IMR-90 (cell line): ENCODE measurements at regions not wholly inside any gene's neighbourhood (a gene's known extent, or its start where the extent isn't known, plus 50 kb on each side); places are given as distances from the start of the nearest gene placed in this dataset.

Experiments
- ATAC-seq: fragments of 200-7000 bp; cut with Tn5 transposase; 2 replicates; pipeline ENCODE4 v1.9.1; 2020; ENCODE audit warnings: low read depth, mild to moderate bottlenecking, moderate library complexity
- BruUV-seq: library from RNA; stranded (reverse); fragments of 400-500 nt; replicated peaks from 2 replicates; lab custom pipeline; 2021; lab: Mats Ljungman, UMichigan
- CTCF ChIA-PET: fragments of 300-600 bp; formaldehyde crosslinking; extraction: SDS; loops from one replicate; lab custom pipeline; 2021; ENCODE audit warnings: antibody characterized with exemption; lab: Yijun Ruan, JAX
- POLR2A ChIA-PET: fragments of 300-600 bp; sonication (Branson Sonifier 250); formaldehyde crosslinking; loops from one replicate; lab custom pipeline; 2022; ENCODE audit warnings: antibody characterized with exemption; ENCODE audit not compliant: unreplicated experiment; lab: Charles Lee
- DNase-seq: peaks from one replicate; pipeline ENCODE4 v3.0.0; 2013
- H2AFZ ChIP-seq: replicated peaks from 2 replicates; pipeline ENCODE3; 2013; ENCODE audit warnings: low read length, mild to moderate bottlenecking; ENCODE audit not compliant: poor library complexity
- H2AK5ac ChIP-seq: 2 replicates; pipeline ENCODE4 v1.6.1; 2013; ENCODE audit warnings: low read depth, low read length, inconsistent platforms
- H2AK9ac ChIP-seq: replicated peaks from 2 replicates; pipeline ENCODE3; 2013; ENCODE audit warnings: mild to moderate bottlenecking, low read depth, low read length, moderate library complexity; ENCODE audit not compliant: poor library complexity
- H2BK120ac ChIP-seq: 2 replicates; pipeline ENCODE4 v1.6.1; 2013; ENCODE audit warnings: low read depth, low read length, inconsistent platforms
- H2BK15ac ChIP-seq: 3 replicates; pipeline ENCODE4 v1.6.1; 2013; ENCODE audit warnings: low read depth, low read length, inconsistent platforms
- H2BK20ac ChIP-seq: 2 replicates; pipeline ENCODE4 v1.6.1; 2013; ENCODE audit warnings: low read depth, mild to moderate bottlenecking, inconsistent platforms, low read length, moderate library complexity
- H2BK5ac ChIP-seq: 2 replicates; pipeline ENCODE4 v1.6.1; 2013; ENCODE audit warnings: mild to moderate bottlenecking, low read depth, low read length, inconsistent platforms; ENCODE audit not compliant: poor library complexity, severe bottlenecking
- H3K14ac ChIP-seq: replicated peaks from 2 replicates; pipeline ENCODE4 v1.6.1; 2013; ENCODE audit warnings: low read depth, low read length, inconsistent platforms
- H3K18ac ChIP-seq: 2 replicates; pipeline ENCODE4 v1.6.1; 2013; ENCODE audit warnings: low read depth, low read length, control low read depth
- H3K23ac ChIP-seq: 2 replicates; pipeline ENCODE4 v1.6.1; 2013; ENCODE audit warnings: low read depth, low read length, inconsistent platforms
- H3K27ac ChIP-seq: 2 replicates; pipeline ENCODE4 v1.5.1; 2013; ENCODE audit warnings: mild to moderate bottlenecking, control low read depth, low read length; ENCODE audit not compliant: insufficient read depth
- H3K27me3 ChIP-seq: 2 replicates; pipeline ENCODE4 v1.6.1; 2013; ENCODE audit warnings: low read length; ENCODE audit not compliant: control insufficient read depth, insufficient read depth
- H3K36me3 ChIP-seq: 2 replicates; pipeline ENCODE4 v1.6.1; 2013; ENCODE audit warnings: low read length, mixed read lengths; ENCODE audit not compliant: control insufficient read depth, insufficient read depth
- H3K4ac ChIP-seq: 2 replicates; pipeline ENCODE4 v1.6.1; 2013; ENCODE audit warnings: low read depth, low read length, inconsistent platforms
- H3K4me1 ChIP-seq: 2 replicates; pipeline ENCODE4 v1.6.1; 2013; ENCODE audit warnings: low read length, mixed read lengths; ENCODE audit not compliant: control insufficient read depth, insufficient read depth
- H3K4me2 ChIP-seq: 2 replicates; pipeline ENCODE4 v1.6.1; 2013; ENCODE audit warnings: low read depth, mild to moderate bottlenecking, control low read depth, low read length, moderate library complexity
- H3K4me3 ChIP-seq: 2 replicates; pipeline ENCODE4 v1.5.1; 2013; ENCODE audit warnings: low read depth, mild to moderate bottlenecking, control low read depth, low read length, moderate library complexity; ENCODE audit not compliant: insufficient read depth
- H3K56ac ChIP-seq: 2 replicates; pipeline ENCODE4 v1.6.1; 2013; ENCODE audit warnings: low read length, inconsistent platforms; ENCODE audit not compliant: insufficient read depth; ENCODE audit errors: extremely low read depth
- H3K79me1 ChIP-seq, 2 experiments: 2 replicates each; pipeline ENCODE4 v1.6.1; 2013; ENCODE audit warnings: low read length in 2 of 2, inconsistent platforms in 1 of 2, low read depth in 1 of 2
- H3K9ac ChIP-seq: 2 replicates; pipeline ENCODE4 v1.6.1; 2013; ENCODE audit warnings: low read depth, low read length, control low read depth
- H3K9me1 ChIP-seq: 2 replicates; pipeline ENCODE4 v1.6.1; 2013; ENCODE audit warnings: low read length, inconsistent platforms; ENCODE audit not compliant: insufficient read depth
- H3K9me3 ChIP-seq: 2 replicates; pipeline ENCODE4 v1.6.1; 2013; ENCODE audit warnings: low read length; ENCODE audit not compliant: control insufficient read depth, insufficient read depth
- H4K20me1 ChIP-seq: 2 replicates; pipeline ENCODE4 v1.6.1; 2013; ENCODE audit warnings: low read length, inconsistent platforms; ENCODE audit not compliant: insufficient read depth
- H4K5ac ChIP-seq: 2 replicates; pipeline ENCODE4 v1.6.1; 2013; ENCODE audit warnings: mild to moderate bottlenecking, low read depth, low read length, control low read depth
- H4K8ac ChIP-seq, 2 experiments: 2 replicates each; pipeline ENCODE4 v1.6.1; 2013; ENCODE audit warnings: low read depth in 2 of 2, low read length in 2 of 2, control low read depth in 1 of 2, inconsistent platforms in 1 of 2
- H4K91ac ChIP-seq: 2 replicates; pipeline ENCODE4 v1.6.1; 2013; ENCODE audit warnings: low read depth, low read length, inconsistent platforms; ENCODE audit not compliant: insufficient read depth
- BHLHE40 ChIP-seq: fragments of 150-350 bp; IDR thresholded peaks from 2 replicates; pipeline ENCODE4 v1.6.1; 2016; ENCODE audit warnings: mild to moderate bottlenecking, low read depth, low read length
- CHD1 ChIP-seq: IDR thresholded peaks from 2 replicates; pipeline ENCODE4 v1.6.1; 2012; ENCODE audit warnings: low read depth, low read length, improper control_type of control experiment
- ELK1 ChIP-seq: fragments of 150-350 bp; IDR thresholded peaks from 2 replicates; pipeline ENCODE4 v1.6.1; 2016; ENCODE audit warnings: low read depth, mild to moderate bottlenecking, low read length, moderate library complexity, borderline replicate concordance
- FOS ChIP-seq: fragments of 150-350 bp; IDR thresholded peaks from 2 replicates; pipeline ENCODE4 v1.6.1; 2016; ENCODE audit warnings: low read depth, low read length
- MAFK ChIP-seq: IDR thresholded peaks from 2 replicates; pipeline ENCODE4 v1.6.1; 2012; ENCODE audit warnings: low read depth, low read length, improper control_type of control experiment
- MAZ ChIP-seq: IDR thresholded peaks from 2 replicates; pipeline ENCODE4 v1.6.1; 2012; ENCODE audit warnings: low read depth, mild to moderate bottlenecking, low read length, improper control_type of control experiment, moderate library complexity, borderline replicate concordance
- MXI1 ChIP-seq: IDR thresholded peaks from 2 replicates; pipeline ENCODE4 v1.6.1; 2012; ENCODE audit warnings: low read depth, mild to moderate bottlenecking, low read length, moderate library complexity, borderline replicate concordance
- NFE2L2 ChIP-seq: fragments of 150-350 bp; IDR thresholded peaks from 2 replicates; pipeline ENCODE4 v1.6.1; 2016; ENCODE audit warnings: low read depth, mild to moderate bottlenecking, low read length
- POLR2A ChIP-seq: IDR thresholded peaks from 2 replicates; pipeline ENCODE4 v1.6.1; 2012; ENCODE audit warnings: mild to moderate bottlenecking, low read depth, low read length
- RAD21 ChIP-seq: IDR thresholded peaks from 2 replicates; pipeline ENCODE4 v1.6.1; 2012; ENCODE audit warnings: low read length, improper control_type of control experiment
- RFX5 ChIP-seq: IDR thresholded peaks from 2 replicates; pipeline ENCODE4 v1.8.0; 2012; ENCODE audit warnings: low read depth, mild to moderate bottlenecking, low read length, moderate library complexity
- SMC3 ChIP-seq: fragments of 150-350 bp; IDR thresholded peaks from 2 replicates; pipeline ENCODE4 v1.6.1; 2016; ENCODE audit warnings: low read depth, mild to moderate bottlenecking, antibody characterized with exemption, low read length, moderate library complexity
- WGBS, 2 experiments: methylation state at CpG; one replicate each; pipeline versions ENCODE4 v1.1.5 to v1.1.7; 2013; ENCODE audit warnings: missing lambda C conversion rate in 2 of 2; ENCODE audit not compliant: insufficient read length in 1 of 2; ENCODE audit errors: extremely low coverage in 2 of 2; 5-methylcytosine and 5-hydroxymethylcytosine counted together
- dilution Hi-C: fragments of 300-500 bp; cut with HindIII; formaldehyde crosslinking; loops from one replicate; pipeline ENCODE4 v1.14.3; 2018; ENCODE audit warnings: low sequenced_read_pairs; ENCODE audit not compliant: unreplicated experiment
- in situ Hi-C: fragments of 300-500 bp; cut with MboI; formaldehyde crosslinking; loops from 3 replicates; pipeline ENCODE4 v1.14.3; 2019; ENCODE audit warnings: low sequenced_read_pairs, inconsistent platforms, mixed read lengths
- intact Hi-C: fragments of 100-400 bp; cut with micrococcal nuclease; formaldehyde crosslinking; loops from 2 replicates; pipeline ENCODE4 v1.10.0; 2022

- Histone ChIP-seq H2BK5ac (no peak overlapping the region), H4K5ac (no peak overlapping the region), H4K91ac (no peak overlapping the region), H3K9ac (no peak overlapping the region), H2BK20ac (no peak overlapping the region), H2AK9ac (no peak overlapping the region), H3K23ac (no peak overlapping the region), H3K27ac (no peak overlapping the region), H2AK5ac (no peak overlapping the region), H4K8ac (no peak overlapping the region), H3K4ac (no peak overlapping the region), H3K18ac (no peak overlapping the region), H3K9me3 (peaks cover 6% of the 10 kb centered on the region; the same call in 1 of the 2 replicates), H3K9me1 (no peaks in the 10 kb centered on the region), H3K4me1 (no peaks in the 10 kb centered on the region), H2BK15ac (no peak overlapping the region), H3K56ac (no peak overlapping the region), H2BK120ac (no peak overlapping the region), H3K36me3 (no peaks in the 10 kb centered on the region), H2AFZ (no peak overlapping the region), H3K14ac (no peak overlapping the region), H4K20me1 (no peaks in the 10 kb centered on the region), H3K27me3 (no peaks in the 10 kb centered on the region), H3K4me3 (no peak overlapping the region), H3K79me1 (no peaks in the 10 kb centered on the region), H3K4me2 (no peak overlapping the region)
- ChIA-PET POLR2A (no interaction called here), CTCF (no interaction called here)
- DNase-seq (no peak), ATAC-seq (no peak)
- intact Hi-C loops: no loop called here
- dilution Hi-C loops: no loop called here
- in situ Hi-C loops: no loop called here
- no TSS peak for BruUV-seq
- TF ChIP-seq MAFK (no peak), FOS (no peak), NFE2L2 (no peak), CHD1 (no peak), RFX5 (no peak), POLR2A (no peak), SMC3 (no peak), BHLHE40 (no peak), MXI1 (no peak), MAZ (no peak), ELK1 (no peak), RAD21 (no peak)
- WGBS, 2 experiments: no CpG with 5 or more reads among the region's 1 CpG
Measured at GRCh38 chr3:145197051-145197820, 963.7 kb downstream of the PLOD2 start.
